GM19467 (cell line): ENCODE measurements at regions not wholly inside any gene's neighbourhood (a gene's known extent, or its start where the extent isn't known, plus 50 kb on each side); places are given as distances from the start of the nearest gene placed in this dataset.
"Not testable (repeated sequence)": the region's sequence is repeated elsewhere in the genome, so short reads cannot be mapped to it uniquely, and the experiment has no call there.

Source experiments
- ATAC-seq: cut with Tn5 transposase; IDR thresholded peaks from one replicate; pipeline ENCODE4 v1.9.1; 2021; ENCODE audit warnings: mild to moderate bottlenecking, moderate library complexity; ENCODE audit not compliant: unreplicated experiment

GRCh38 chr15:58355382-58355971 is 76.3 kb upstream of the LIPC start:
- no peak for ATAC-seq

GRCh38 chr15:58355973-58356372 is 75.8 kb upstream of the LIPC start:
- ATAC-seq, result no peak

GRCh38 chr15:58357529-58358476 is 74.0 kb upstream of the LIPC start:
- no peak for ATAC-seq

- ATAC-seq, result no peak
Measured at GRCh38 chr15:58360421-58361090, 71.2 kb upstream of the LIPC start.

- no peak for ATAC-seq
Measured at GRCh38 chr15:58361273-58361759, 70.5 kb upstream of the LIPC start.

- no peak for ATAC-seq
Measured at GRCh38 chr15:58362262-58362922, 69.4 kb upstream of the LIPC start.

- ATAC-seq, result not testable (repeated sequence)
Measured at GRCh38 chr15:58363118-58363517, 68.7 kb upstream of the LIPC start.

- not testable (repeated sequence) for ATAC-seq
Measured at GRCh38 chr15:58363673-58364072, 68.1 kb upstream of the LIPC start.

- not testable (repeated sequence) for ATAC-seq
Measured at GRCh38 chr15:58365098-58365497, 66.7 kb upstream of the LIPC start.

GRCh38 chr15:58369261-58369701 is 62.5 kb upstream of the LIPC start:
- no peak for ATAC-seq

GRCh38 chr15:58369956-58370355 is 61.8 kb upstream of the LIPC start:
- ATAC-seq, result no peak

- ATAC-seq, result no peak
Measured at GRCh38 chr15:58374147-58374546, 57.6 kb upstream of the LIPC start.

GRCh38 chr15:58377193-58377592 is 54.6 kb upstream of the LIPC start:
- ATAC-seq, result no peak

- ATAC-seq, result no peak
Measured at GRCh38 chr15:58378241-58379085, 53.3 kb upstream of the LIPC start.

GRCh38 chr15:58379454-58379853 is 52.3 kb upstream of the LIPC start:
- not testable (repeated sequence) for ATAC-seq

GRCh38 chr15:58380280-58380945 is 51.4 kb upstream of the LIPC start:
- no peak for ATAC-seq

GRCh38 chr15:58381697-58382096 is 50.1 kb upstream of the LIPC start:
- no peak for ATAC-seq
